GM10266 (cell line): ENCODE measurements at regions not wholly inside any gene's neighbourhood (a gene's known extent, or its start where the extent isn't known, plus 50 kb on each side); places are given as distances from the start of the nearest gene placed in this dataset.

Source experiments
- DNase-seq: peaks from one replicate; pipeline ENCODE4 v3.0.0; 2012; ENCODE audit errors: extremely low spot score
- TF ChIP-seq, protein P1 (sequence below): IDR thresholded peaks from 2 replicates; pipeline ENCODE4 v1.5.1; 2012; ENCODE audit warnings: mild to moderate bottlenecking, low read depth; ENCODE audit not compliant: control insufficient read depth, insufficient read depth; ENCODE audit errors: missing control alignments

DNA sequence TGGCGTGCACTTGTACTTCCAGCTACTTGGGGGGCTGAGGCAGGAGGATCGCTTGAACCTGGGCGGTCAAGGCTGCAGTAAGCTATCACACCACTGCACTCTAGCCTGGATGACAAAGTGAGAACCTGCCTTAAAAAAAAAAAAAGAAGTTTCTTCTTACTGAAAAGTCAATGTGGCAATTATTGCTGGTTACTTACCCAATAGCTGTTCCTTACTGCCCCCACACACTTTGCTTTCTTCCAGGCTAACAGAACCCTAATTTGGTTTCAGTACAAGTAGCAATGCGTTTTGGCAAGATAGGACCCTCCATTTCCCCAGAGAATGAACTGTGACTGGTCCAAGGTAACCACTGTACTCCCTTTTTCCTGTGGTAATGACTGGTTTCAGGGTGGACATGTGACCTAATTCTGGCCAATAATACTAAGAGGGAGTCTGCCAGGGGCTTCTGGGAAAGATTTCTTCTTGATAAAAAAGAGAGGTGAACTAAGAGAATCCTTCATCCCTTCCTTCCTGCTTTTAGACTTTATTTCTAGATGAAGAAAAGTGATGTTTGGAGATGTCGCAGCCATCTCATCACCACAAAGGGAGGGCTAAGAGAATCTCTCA is 58.8 kb upstream of the MSI2 start:
- TF ChIP-seq, protein P1, sequence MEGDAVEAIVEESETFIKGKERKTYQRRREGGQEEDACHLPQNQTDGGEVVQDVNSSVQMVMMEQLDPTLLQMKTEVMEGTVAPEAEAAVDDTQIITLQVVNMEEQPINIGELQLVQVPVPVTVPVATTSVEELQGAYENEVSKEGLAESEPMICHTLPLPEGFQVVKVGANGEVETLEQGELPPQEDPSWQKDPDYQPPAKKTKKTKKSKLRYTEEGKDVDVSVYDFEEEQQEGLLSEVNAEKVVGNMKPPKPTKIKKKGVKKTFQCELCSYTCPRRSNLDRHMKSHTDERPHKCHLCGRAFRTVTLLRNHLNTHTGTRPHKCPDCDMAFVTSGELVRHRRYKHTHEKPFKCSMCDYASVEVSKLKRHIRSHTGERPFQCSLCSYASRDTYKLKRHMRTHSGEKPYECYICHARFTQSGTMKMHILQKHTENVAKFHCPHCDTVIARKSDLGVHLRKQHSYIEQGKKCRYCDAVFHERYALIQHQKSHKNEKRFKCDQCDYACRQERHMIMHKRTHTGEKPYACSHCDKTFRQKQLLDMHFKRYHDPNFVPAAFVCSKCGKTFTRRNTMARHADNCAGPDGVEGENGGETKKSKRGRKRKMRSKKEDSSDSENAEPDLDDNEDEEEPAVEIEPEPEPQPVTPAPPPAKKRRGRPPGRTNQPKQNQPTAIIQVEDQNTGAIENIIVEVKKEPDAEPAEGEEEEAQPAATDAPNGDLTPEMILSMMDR, result no peak
- DNase-seq, result no peak

DNA sequence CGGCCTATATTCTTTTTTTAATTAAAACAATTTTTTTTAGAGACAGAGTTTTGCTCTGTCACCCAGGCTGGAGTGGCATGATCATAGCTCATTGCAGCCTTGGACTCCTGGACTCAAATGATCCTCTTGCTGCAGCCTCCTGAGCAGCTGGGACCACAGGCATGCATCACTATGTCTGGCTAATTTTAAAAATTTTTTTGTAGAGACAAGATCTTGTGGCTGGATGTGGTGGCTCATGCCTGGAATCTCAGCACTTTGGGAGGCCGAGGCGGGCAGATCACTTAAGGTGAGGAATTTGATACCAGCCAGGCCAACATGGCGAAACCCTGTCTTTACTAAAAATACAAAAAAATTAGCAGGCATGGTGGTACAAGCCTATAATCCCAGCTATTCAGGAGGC is 54.8 kb upstream of the MSI2 start:
- DNase-seq, result no peak
- TF ChIP-seq, protein P1, result no peak

DNA sequence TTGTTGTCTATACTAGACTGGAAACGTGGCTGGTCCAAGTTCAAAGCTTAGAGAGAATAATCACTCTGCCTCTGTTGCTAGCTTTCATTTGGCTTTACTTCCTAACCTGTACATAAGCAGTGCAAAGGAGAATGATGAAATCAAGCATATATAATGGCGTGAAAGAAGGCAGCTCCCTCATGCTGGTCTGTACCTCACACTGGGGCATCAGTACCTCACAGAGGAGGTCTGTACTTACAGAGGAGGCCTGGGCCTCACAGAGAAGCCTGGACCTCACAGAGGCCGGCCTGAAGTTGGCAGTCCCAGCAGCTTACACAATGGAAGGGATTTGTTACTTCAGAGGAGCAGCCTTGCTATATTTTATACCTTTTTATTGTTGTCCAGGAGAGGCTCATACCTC is 53.3 kb upstream of the MSI2 start:
- no peak for DNase-seq
- TF ChIP-seq, protein P1, result no peak
